ENCODE measurements at regions not wholly inside any gene's neighbourhood (a gene's known extent, or its start where the extent isn't known, plus 50 kb on each side); places are given as distances from the start of the nearest gene placed in this dataset.

DNA sequence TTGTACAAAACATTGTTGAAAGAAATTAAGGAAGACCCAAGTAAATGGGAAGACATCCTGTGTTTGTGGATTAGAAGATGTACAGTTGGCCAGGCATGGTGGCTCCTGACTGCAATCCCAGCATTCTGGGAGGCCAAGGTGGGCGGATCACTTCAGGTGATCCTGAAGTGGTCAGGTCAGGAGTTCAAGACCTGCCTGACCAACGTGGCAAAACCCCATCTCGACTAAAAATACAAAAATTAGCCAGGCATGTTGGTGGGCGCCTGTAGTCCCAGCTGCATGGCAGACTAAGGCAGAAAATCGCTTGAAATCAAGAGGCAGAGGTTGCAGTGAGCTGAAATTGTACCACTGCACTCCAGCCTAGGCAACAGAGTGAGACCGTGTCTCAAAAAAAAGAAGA, 62.0 kb upstream of the SEPTIN5 start:
- TF ChIP-seq, protein P1, sequence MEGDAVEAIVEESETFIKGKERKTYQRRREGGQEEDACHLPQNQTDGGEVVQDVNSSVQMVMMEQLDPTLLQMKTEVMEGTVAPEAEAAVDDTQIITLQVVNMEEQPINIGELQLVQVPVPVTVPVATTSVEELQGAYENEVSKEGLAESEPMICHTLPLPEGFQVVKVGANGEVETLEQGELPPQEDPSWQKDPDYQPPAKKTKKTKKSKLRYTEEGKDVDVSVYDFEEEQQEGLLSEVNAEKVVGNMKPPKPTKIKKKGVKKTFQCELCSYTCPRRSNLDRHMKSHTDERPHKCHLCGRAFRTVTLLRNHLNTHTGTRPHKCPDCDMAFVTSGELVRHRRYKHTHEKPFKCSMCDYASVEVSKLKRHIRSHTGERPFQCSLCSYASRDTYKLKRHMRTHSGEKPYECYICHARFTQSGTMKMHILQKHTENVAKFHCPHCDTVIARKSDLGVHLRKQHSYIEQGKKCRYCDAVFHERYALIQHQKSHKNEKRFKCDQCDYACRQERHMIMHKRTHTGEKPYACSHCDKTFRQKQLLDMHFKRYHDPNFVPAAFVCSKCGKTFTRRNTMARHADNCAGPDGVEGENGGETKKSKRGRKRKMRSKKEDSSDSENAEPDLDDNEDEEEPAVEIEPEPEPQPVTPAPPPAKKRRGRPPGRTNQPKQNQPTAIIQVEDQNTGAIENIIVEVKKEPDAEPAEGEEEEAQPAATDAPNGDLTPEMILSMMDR (conservative IDR thresholded peaks at IDR 0.05; ENCODE audit: low read length), result no peak
- no peak for TF ChIP-seq EZH2phosphoT487 (IDR thresholded peaks at IDR 0.05; ENCODE audit: borderline replicate concordance, low read depth, low read length)

All from OCI-LY7 (cell line).